EH (cell line): ENCODE measurements at regions not wholly inside any gene's neighbourhood (a gene's known extent, or its start where the extent isn't known, plus 50 kb on each side); places are given as distances from the start of the nearest gene placed in this dataset.

Source experiments
- DNase-seq: peaks from one replicate; pipeline ENCODE4 v3.0.0-alpha.2; 2015; ENCODE audit warnings: low read depth

GRCh38 chr4:58935332-58935731 lies 1825.1 kb upstream of the IGFBP7 start:
- no peak for DNase-seq

GRCh38 chr4:58936436-58936835 lies 1826.3 kb upstream of the IGFBP7 start:
- no peak for DNase-seq

- DNase-seq = no peak
Measured at GRCh38 chr4:58940167-58940566, 1830.0 kb upstream of the IGFBP7 start.

DNA sequence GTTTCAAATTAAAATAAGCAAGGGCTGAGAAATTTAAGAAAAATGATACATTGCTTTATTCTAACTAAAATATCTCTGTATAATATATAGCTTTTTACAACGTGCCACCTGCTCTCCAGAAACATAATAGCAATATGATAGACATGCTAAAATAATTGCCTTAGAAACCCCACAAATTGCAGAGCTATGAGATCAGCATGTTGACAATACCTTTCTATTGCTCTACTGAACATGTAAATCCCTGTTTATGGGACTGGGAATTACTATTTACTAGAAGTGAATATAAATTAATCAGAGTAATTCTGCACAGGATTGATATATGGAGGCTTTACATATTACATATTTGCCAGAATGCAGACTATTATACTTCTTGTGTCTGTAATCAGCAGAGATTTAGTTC lies 1831.1 kb upstream of the IGFBP7 start:
- no peak for DNase-seq

DNA sequence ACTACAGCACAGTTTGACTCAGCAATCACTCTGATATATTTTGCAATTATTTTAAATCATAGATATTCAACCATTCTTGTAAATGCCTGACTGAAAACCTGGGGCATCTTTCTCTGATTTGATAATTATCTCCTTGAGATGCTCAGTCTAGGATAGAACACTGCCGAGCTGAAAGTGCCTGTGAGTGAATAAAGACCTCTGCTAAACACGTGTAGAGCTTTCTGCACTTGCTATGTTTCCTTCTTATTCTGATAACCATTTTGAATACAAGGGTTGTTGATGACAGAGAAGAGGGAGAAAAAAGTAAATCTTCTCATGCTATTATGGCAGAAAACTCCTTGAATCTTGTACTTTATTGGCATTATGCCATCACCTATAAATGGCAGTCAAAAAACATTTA lies 1843.4 kb upstream of the IGFBP7 start:
- DNase-seq = no peak

DNA sequence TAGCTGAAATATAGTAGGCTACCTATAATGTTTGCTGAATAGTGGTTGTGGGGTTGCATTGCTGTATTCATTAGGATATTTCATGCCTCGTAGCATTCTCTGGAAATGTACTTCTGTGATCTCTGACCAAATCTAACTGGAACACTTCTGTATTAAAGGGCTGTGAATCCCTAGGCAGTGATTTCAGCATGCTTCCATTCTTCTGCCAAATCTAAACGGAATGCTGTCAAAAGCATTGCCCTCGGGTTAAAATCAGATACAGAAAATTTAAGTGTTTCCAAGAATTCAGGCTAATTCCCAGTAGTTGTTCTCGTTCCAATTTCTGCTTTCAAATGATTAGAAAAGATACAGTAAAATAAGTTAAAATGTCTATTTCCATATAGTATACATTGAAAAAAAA lies 1847.5 kb upstream of the IGFBP7 start:
- DNase-seq = no peak

DNA sequence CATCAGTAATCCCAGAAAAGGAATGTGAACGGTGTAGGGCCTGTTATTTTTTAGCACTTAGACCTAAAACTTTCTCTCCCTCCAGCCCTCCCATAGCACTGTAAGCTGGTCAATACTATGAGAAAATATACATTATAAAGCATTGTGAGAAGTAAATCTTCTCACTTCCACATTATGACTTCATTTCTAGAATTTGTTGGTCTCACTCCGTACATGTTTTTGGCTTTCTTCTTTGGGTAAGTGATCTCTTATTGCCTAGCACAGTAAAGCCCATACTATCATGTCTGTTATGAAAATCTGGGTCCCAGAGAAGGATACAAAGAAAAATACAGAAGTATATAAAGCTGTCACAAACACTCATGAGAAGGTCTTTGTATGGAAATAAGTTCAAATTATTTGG lies 1851.1 kb upstream of the IGFBP7 start:
- DNase-seq = no peak

DNA sequence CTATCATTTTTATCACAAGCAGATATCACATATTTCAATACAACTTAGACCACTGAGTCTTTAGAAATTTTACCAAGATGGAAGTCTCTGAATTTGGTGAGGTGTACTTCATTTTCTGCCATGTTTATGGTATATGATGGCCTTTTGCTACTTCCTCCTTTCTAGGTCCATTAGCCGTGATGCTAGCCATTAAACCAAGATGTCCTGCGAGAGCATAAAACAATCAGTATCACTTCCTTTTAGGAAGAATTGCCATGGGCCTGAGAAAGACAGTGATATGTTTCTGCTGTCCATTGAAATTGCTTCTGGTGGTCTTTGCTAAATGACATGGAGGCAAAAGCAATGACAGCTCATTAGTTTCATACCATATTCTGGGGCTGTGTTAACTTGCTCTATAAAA lies 1851.7 kb upstream of the IGFBP7 start:
- DNase-seq = no peak

- no peak for DNase-seq
Measured at GRCh38 chr4:58962424-58962823, 1852.2 kb upstream of the IGFBP7 start.

GRCh38 chr4:58981828-58982227 lies 1871.6 kb upstream of the IGFBP7 start:
- no peak for DNase-seq

- no peak for DNase-seq
Measured at GRCh38 chr4:58983887-58984286, 1873.7 kb upstream of the IGFBP7 start.

GRCh38 chr4:59002148-59002547 lies 1892.0 kb upstream of the IGFBP7 start:
- DNase-seq = no peak

DNA sequence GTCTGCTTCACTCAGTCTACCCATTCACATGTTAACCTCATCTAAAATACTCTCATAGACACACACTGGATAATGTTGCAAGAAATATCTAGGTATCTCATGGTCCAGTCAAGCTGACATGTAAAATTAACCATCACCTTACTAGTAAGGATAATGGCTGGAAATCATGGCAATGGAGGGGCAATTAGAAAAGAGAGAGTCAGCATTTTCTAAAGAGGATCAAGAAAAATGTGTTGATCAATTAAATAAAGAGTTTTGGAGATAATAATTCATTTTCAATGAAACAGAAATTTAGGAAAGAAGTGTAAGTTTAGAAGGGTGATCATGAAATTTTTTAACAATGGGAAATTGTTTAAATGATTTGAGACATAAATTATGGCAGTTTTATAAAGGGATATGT lies 1914.1 kb upstream of the IGFBP7 start:
- no peak for DNase-seq

DNA sequence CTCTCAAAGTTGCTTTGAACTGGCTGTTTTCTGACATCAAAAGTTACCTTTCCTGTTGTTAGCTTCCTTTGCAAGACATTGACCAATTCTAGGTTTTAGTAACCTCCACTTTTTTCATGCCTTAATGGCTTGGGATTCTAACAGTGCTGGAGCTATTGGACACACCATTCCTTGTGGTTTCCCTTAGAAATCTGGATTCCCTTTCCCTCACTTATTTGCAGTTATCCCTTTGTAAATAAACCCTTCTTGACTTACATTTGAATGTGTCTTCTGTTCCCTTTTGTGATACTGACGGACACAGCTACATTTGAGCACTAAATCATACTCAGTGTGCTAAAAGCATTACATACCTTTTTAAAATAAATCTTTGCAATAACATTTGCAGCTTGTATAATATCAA lies 1927.6 kb upstream of the IGFBP7 start:
- DNase-seq = no peak

- DNase-seq = no peak
Measured at GRCh38 chr4:59039046-59039445, 1928.9 kb upstream of the IGFBP7 start.

GRCh38 chr4:59044286-59044900 lies 1934.2 kb upstream of the IGFBP7 start:
- DNase-seq = no peak

- no peak for DNase-seq
Measured at GRCh38 chr4:59054086-59054485, 1943.9 kb upstream of the IGFBP7 start.

DNA sequence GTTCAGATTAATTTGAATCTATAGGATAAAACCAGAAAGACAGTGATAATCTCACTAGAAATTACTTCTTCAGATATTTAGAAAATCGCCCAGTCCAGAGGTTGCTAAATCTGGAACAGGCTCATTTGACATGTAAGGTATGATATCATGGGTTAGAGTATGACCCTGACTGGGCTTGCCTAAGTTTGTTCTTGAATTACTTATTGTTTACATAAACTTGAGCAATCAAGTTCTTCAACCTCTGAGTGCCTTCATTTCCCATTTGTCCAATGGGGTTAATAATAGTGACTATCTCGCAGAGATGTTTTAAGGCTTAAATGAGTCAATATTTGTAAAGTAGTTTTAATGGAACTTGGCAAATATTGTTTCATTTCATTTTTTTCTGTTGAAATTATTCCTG lies 1947.6 kb upstream of the IGFBP7 start:
- DNase-seq = no peak

- DNase-seq = no peak
Measured at GRCh38 chr4:59058543-59058942, 1948.4 kb upstream of the IGFBP7 start.

DNA sequence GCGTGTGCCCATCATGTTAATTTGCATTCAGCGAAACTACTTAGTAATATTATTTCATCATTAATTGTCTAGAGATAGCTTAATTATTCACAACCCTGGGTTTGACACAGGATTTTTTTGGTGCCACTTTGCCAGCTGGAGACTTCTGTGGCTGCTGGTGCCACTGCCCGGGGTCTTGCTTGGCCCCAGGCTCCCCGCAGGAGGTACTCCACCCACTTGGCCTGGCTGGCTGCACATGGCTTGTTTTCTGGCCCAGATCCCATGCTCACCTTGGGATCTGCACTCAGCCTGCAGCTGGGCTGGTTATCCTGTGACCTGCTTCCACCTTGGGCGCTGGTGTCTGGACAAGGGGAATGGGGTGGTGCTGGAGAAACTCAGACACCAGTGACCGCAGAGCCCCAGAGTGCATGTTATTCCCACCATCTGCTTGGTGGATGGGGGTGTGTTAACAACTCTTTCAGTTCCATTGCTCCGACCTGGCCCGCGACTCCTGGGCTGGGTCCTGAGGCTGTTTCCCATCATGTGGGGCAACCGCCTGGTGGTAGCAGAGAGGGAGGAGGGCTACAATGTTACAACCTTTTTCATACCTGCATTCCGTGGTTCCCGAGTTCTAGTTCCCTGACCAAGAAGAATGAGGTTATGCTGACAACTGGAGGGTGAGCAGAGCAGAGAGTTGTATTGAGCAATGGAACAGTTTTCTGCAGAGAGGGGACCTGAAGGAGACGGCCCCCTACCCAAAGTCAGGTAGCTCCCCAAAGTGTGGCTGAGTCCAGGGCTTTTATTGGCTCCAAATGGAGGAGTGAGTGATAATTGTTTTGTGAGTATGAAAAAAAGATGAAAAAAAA lies 1950.0 kb upstream of the IGFBP7 start:
- DNase-seq = no peak

- DNase-seq = no peak
Measured at GRCh38 chr4:59060895-59061294, 1950.7 kb upstream of the IGFBP7 start.

DNA sequence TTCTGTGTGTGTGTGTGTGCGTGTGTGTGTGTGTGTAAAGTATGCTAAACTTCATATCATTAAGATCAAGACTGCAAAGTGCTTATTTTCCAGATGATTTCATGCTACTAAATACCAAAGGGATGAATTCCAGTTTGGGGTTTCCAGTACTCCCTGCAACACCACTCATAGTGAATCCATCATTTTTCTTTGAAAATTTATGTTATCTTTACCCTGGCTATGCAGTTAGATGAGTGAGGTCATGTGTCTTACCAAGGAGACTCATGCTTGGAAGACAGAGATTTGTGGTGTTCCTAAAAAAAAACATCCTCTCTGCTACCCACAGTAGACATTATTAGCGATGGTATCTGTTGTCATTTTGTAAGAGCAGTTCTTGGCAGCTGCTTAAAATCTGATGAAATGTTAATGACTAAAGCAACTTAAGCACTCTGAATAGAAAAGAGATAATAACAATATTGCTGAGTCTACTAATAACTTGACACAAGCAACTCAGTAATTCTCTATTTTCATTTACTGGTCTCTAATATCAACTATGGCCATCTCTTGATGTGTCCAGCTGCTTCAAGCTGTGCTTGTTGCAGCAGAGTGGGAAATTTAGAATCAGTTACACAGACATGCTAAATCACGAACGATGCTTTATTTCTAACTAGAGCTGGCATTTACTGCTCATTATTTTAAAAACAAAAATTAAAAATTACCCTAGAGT lies 1953.0 kb upstream of the IGFBP7 start:
- no peak for DNase-seq

- no peak for DNase-seq
Measured at GRCh38 chr4:59068722-59069418, 1958.7 kb upstream of the IGFBP7 start.
